ENCODE measurements at regions not wholly inside any gene's neighbourhood (a gene's known extent, or its start where the extent isn't known, plus 50 kb on each side); places are given as distances from the start of the nearest gene placed in this dataset.
"Not testable (repeated sequence)": the region's sequence is repeated elsewhere in the genome, so short reads cannot be mapped to it uniquely, and the experiment has no call there.

DNA sequence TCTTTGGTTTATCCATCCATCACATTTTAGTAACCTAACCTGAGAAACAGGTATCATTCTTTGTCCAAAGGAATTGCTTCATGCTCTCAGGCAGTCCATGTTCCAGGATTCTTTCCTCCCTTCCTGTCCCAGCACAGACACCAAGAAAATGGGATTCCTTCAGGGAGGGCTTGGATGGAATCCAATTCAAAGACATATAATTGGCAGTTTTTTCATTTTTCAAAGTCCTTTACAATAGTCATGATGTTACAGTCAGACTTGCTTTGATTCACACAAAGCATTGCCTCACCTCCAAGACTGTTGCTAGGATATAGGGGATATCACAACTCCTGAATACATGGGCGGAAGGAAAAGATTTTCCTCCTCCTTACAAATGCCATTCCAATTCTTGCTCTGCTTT lies 241.4 kb upstream of the ACVR2A start:
- DNase-seq = no peak

DNA sequence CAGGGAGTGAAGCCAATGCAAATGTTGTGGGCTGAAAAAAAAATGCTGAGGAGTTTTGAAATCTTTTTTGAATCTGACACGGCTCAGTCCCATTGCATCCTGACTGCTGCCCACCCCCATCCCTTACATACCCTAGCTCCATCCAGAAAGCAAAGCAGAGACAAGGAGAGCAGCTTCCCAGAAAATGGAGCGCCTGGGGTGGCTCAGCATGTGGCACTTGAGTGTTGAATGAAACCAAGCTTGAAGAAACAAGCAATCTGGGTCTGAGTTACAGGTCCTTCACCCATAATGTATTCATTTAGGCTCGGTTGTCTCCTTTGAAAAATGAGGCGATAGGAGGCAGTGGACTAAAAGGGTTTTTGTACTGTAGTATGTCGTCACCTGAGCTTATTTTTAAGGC lies 244.2 kb upstream of the ACVR2A start:
- no peak for DNase-seq

DNA sequence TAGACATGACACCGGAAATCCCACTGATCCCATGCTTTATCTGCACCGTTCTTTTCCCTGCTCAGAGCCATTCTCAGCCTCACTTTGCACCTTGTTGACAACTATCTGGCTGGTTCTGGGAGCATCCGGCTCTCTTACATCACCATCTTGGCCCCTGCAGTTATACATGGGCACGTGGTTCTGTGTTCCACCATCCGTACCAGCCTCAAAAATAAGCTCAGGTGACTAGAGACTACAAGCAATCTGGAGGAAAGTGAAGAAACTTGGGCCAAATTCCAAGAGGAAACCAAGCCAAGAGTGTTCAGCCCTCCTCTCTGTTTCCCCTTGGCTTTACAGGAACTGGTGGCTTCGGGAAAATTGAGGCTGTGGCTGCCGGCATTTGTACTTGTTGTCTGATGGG lies 244.6 kb upstream of the ACVR2A start:
- DNase-seq = no peak

DNA sequence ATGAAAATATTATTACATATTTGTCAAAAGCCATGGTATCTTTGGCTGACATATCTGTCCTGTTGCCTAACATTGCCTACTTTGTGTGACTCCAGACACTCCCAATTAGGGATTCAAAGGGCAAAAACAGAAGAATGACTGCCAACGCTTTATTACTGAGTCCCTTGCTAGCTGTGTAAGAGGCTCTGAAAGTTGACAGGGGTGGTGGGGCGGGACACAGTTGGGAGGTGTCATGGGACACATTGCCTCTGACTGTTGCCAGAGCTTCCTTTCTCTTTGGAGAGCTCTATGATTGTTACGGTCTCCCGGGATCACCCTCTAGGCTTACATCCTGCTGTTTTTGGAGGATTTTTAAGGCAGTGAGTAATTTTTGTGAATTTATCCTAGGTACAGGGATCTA lies 249.6 kb upstream of the ACVR2A start:
- DNase-seq = no peak

DNA sequence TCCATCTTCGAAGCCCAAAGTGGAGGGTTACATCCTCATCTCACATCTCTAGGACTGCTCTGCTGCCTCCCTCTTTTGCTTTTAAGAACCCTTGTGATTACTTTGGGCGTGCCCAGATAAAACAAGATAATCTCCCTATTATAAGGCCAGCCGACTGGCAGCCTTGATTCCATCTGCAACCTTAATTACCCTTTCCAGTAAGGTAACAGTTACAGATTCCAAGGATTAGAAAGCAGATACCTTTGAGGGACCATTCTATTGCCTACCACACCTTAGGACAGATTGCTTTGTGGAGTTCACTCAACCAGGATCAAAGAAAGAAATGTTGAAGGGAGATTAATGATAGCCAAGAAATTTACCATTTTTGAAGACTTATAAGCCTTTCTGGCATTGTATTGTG lies 250.8 kb upstream of the ACVR2A start:
- DNase-seq = no peak

DNA sequence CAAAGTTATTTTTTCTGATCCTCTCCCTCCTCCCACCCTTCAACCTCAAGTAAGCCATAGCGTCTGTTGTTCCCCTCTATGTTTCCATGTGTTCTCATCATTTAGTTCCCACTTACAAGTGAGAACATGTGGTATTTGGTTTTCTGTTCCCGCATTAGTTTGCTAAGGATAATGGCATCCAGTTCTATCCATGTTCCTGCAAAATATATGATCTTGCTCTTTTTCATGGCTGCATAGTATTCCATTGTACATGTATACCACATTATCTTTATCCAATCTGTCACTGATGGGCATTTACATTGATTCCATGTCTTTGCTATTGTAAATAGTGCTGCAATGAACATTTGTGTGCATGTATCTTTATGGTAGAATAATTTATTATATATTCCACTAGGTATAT lies 252.0 kb upstream of the ACVR2A start:
- not testable (repeated sequence) for DNase-seq

DNA sequence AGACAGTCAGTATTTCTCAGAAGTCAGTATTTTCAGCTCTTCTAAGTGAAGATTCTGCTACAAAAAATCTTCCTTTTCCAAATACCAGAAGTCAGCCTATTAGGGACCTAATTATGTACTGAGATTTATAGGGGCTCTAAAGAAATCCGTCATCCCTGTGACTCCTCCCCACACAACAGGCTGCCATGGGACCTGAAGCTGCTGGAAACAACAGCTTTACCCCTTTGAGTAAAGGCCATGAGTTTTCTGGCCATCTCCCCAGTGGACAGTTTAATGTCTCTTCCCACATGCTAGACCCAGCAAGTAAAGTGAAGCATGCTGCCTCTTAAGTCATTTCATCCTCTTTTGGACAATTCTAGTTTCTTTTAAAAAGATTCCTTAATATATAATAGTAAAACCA lies 255.7 kb upstream of the ACVR2A start:
- no peak for DNase-seq

DNA sequence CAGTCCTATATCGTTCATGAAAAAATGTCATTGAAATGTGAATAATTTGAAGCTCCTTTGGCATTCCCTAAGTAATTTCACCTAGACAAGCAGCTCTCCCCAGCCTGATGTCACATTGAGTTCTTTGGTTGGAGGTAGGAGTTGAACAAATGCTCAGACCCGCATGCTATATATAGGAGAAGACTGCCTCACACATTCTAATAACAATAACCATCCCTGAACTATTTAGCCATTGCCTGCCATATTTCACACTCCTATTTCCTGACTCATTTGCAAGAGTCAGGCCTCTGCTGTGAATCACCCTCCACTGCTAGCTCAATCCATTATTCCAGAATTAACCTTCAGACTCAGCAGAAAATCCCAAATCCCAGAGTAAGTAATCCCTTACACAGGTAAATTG lies 256.6 kb upstream of the ACVR2A start:
- DNase-seq = no peak

DNA sequence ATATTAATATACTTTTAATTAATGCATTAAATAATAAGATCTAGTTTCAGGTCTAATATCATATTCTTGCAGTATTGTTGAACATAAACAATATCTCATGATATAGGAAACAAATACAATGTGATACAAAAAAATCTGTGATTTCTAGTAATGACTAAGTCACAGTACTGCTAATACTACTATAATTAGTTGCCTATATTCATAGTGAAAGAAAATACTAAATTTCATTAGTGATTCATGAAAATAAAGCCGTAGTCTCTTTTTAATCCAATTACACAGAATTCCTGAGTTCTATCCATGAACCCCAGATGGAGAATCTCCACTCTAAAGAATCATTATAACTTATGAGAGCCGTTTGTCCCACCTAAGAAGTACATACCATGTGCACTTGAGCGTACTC lies 266.3 kb upstream of the ACVR2A start:
- no peak for DNase-seq

DNA sequence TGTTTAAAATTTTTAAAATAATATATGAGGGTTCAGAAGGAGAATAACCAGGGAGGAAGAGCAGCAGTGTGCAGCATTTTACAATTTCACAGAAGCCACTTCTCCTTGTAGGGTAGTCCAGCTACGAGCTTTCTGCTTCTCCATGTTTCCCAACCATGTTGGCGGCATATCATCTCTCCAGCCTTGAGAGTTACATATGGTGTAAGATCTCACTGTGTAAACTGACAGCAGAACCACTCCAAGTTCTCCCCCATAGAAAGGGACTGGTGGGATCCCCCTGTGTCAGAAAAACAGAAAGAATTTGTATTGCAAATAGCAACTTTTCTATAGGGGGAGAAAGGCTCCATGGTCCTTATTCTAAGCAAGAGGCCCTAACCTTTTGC lies 266.8 kb upstream of the ACVR2A start:
- DNase-seq = no peak

DNA sequence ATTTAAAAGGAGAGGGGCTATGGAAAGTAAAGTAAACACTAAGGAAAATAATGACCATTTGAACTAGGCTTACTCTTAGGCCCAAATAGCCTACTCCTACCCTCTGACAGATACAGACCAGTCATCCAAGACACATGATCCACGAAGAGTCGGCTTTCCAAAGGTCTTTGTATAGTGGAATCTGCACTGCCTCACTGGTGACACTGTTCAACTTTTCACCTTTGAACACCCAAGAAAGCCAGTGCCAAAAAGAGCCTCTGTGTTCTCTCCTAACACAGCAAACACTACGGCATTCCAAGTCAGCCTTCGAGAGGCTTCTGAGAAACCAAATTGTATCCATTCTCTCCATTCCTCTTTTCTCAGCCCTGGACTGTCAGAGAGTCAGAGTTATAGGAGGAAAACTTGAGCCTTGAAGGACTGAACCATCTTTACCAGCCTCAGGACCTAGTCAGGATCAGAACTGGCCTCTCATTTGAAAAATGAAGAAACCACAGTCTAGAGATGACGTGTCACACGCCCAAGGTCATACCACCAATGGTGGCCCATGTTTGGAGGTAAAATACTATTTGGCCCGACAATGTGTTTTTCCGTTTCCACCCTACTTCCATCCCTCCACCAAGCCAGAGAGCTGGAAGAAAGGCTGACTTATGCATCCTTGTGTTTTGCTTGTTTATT lies 267.4 kb upstream of the ACVR2A start:
- DNase-seq = no peak

DNA sequence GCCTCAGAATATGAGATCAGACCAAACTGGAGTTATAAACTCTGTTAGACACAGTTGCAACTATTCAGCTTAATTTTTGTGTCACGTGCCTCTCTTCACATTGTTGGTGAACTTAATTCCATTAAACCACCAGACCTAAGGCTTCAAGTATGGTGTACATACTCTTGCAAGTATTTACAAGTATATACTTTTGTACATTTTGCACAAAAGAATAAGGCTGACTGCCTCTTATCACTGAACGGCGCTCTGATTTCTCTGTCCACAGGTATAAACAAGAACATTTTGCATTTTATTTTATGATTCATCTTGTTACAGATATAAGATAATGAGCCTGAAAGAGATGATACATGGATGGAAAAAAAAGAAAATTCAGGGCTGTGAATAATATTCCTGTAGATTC lies 269.7 kb upstream of the ACVR2A start:
- DNase-seq = no peak

DNA sequence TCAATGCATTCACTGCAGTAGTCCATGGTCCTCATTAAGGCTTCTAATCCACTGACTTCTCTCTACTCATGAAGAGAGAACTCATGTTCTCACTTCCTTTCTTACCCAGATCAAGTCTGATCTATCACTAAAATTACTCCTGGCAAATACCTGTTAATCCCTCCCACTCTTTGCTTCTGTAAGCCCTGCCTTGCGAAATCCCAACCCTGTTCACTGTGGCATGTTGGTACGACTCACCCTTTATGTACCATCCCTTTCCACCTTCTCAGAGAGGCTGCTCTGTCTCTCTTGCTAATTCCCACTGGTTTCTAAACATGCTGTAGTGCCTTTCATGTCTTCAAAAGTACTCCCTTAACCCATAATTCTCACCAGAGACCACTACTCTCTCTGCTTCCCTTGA lies 272.2 kb upstream of the ACVR2A start:
- no peak for DNase-seq

DNA sequence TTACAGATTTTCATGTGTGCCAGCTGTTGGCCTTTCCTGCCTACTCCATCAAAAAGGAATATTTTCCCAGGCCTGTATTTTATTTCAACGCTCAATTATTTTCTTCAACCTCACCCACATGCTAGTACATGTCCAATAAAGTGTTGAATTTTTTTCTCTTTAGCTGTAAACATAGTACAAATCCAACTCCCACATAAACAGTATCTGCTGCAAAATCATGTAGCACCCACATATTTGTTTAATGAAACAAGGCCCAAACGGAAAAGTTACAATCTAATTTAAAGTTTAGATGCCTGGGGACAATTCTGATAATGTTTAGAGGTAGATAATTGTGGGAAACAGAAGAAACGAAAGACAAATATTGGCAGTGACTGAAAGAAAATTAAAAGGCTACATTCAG lies 275.4 kb upstream of the ACVR2A start:
- DNase-seq = no peak

DNA sequence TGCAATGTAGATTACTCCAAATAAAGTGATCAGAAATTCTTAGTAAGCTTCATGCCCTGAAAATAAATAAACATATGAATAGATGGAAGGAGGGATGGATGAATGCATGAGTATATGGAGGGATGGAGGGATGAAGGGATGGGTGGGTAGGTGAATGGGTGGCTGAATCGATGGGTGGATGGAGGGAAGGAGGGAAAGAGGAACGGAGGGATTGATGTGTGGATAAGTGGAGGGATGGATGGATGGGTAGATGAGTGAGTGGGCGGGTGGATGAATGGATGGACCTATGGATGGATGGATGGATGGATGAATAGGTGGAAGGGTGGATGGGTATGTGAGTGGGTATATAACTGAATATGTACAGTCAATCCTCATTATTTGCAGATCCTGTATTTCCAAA lies 276.7 kb upstream of the ACVR2A start:
- no peak for DNase-seq

DNA sequence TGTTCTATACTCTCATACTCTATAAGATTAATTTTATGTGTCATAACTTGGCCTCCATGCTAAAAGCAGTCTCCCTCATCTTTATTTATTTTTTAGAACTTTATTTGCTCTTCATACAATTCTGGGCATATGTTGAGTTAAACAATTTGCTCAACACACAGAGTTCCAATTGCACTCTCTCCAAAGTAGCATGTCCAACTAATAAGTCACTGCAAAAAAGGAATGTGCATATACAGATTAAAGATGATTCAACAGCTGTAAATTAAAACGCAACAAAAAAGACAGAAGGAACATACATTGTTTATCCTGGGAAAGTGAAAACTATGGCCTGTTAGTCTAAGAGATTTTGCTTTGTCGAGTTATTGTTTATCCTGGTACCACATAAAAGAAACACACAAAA lies 277.7 kb upstream of the ACVR2A start:
- DNase-seq = no peak

DNA sequence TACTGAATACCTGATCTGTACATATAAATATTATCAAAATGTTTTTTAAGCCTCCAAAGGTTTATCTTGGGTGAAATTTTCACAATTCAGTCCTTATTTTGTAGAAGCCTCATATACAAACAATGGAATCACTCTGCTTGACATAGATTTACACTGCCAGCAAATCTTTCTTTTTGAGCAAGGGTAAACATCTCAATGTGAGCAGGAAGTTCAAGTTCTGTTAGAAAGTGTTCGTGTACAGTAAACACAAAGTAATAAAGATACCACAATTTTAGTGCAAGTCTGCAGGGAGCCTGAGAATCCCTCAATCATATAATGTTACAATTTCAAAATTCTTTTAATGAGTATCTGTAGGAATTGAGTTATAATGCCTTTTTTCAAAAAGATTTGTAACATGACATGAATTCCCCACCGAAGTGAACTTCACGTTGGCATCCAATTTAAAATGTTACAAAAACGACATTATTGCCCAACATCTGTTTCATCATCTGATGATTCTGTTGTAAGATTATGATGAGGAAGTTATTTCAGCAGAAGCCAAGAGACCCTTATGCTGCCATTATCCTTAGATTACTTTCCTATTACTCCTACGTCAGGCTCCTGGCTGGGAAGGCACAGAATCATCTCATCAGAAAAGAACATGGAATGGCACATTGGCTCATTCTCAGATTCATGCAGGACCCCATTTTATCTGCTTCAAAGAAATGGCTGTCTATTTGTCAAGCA lies 283.9 kb upstream of the ACVR2A start:
- no peak for DNase-seq

DNA sequence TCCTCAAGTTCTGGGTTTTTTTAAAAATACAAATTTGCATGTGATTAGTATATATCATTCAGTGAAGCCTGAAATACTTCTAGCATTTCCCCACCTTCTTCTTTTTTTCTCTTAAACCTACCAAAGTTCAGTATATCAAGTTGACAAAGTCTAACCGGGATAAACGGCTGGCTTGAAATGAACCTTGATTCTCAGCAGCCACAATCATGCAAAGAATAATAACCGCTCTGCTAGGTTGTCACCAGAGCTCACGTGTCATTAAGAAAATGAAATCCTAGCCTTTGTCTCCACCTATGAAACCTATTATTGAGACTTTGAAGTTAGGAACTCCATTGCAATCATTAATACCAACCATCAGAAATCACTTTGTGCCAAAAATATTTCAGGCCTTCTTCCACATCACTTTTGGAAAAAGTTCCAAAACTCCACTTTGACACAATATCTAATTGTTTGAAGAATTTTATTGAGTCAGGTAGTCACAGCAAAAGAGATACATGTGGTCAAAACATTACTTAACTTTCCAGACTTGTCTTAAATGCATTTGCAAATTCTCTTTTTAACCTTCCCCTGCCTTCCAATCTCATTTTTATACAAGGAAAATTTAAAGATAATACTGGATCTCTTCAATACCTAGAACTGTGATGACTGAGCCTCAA lies 285.6 kb upstream of the ACVR2A start:
- no peak for DNase-seq

DNA sequence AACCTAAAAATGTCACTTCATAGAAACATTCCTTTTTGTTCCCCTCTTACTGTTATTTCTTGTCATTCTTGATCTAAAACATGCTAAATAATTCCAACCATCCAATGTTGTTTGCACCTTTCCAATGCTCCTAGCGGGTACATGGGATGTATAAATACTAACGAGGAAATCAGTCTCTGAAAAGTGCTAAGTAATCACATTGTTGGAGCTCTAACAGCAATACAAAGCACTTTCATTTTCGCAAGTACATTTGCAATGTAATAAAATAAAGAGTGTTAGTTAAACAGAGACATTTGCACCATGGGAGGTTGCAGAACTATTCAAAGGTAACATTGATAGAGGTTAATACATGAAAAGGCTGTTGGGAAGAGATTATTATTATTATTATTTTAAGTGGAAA lies 286.2 kb upstream of the ACVR2A start:
- DNase-seq = no peak

DNA sequence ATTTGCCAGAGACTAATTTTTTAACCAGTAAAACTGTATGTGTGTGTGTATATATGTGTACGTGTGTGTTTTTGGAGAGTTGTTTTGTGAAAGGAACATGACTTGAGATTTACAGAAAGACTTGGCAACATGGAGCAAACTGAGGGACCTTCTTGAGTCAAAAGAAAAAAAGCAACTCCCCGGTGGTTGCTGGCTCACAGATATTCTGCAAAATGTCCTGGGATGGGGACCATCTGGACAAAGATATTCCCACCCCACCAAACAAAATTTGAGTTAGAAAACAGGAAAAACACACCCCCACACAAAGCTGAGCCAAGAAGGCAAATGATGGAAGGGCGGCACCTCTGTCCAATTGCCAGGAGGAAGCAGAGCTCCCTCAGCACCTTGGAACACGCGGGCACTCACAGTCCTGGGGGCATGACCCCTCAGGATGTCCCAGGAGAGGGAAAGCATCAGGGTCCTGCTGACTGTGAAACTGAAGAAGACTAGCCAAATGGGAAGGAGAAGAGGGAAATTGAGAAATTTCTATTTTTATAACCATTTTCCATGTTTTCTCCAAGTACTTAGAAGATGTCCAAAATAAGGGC lies 290.2 kb upstream of the ACVR2A start:
- no peak for DNase-seq

DNA sequence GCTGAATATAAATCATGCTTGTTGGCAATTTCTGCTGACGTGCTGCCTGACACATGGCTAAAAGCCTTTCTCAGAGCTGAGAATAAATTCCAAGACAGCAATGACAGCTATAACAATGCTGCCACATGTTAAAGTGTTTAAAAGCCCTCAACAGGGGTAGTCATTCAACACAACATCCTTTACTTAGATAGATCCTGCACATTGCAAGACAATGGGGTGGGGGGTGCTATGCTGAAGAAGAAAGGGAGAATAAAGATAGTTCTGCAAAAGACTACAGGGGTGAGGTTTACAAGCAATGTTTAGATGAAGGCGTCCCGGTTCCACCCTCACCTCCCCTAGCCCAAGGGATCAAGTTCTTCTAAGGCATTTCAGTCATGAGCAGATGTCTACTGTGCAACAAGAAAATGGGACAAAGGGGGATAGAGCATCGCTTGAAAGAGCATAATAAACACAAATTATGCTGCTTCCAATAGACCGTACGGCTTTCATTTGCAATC lies 291.0 kb upstream of the ACVR2A start:
- DNase-seq = no peak

DNA sequence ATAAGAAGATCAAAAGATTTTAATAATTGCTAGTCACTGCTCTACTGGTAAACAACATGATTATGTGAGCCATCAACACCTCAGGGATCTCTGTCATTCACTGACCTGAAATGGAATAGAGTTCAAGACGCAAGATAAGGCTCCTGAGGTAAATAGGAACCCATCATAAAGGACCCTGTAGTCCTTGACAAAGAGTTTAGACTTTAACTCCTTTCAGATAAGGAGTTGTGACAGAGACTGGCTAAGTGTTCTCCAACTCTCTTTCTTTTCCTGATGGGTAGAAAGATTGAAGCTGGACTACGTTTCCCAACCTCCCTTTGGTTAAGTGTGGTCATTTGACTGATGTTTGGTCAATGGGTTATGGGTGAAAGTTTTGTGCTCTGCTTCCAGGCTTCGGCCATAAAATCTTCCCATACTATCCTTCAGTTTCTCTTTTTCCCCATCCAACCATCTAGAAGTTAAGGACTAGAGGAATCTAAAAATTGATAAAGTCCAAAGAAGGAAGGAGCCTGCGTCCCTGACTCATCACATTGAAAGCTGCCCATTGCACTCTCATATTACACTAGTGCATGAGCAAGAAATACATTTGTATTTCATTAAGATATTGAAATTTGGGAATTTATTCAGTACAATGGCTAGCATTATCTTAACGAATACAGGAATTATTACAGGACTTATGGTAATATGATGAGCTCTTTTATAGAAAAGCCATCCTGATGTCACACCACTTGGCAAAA lies 293.7 kb upstream of the ACVR2A start:
- no peak for DNase-seq

DNA sequence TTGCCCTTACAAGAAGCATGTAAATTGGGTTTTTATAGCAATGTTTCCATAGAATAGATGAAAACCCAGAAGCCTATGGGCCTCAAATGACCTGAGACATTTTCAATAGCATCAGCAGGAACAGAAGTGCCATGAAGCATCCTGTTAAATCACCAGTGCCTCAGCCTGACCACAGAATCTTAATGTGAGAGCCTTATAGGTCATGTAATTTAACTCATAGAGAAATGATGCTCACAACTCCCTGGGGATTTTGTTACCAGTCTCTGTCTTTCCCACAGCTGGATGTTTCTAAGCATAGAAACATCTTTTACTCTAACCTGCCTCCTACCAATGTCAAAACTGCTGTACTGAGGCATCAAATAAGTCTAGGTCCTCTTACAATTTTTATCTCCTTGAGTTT lies 295.8 kb upstream of the ACVR2A start:
- no peak for DNase-seq
